ENCODE measurements at regions not wholly inside any gene's neighbourhood (a gene's known extent, or its start where the extent isn't known, plus 50 kb on each side); places are given as distances from the start of the nearest gene placed in this dataset.
"Not testable (repeated sequence)": the region's sequence is repeated elsewhere in the genome, so short reads cannot be mapped to it uniquely, and the experiment has no call there.

DNA sequence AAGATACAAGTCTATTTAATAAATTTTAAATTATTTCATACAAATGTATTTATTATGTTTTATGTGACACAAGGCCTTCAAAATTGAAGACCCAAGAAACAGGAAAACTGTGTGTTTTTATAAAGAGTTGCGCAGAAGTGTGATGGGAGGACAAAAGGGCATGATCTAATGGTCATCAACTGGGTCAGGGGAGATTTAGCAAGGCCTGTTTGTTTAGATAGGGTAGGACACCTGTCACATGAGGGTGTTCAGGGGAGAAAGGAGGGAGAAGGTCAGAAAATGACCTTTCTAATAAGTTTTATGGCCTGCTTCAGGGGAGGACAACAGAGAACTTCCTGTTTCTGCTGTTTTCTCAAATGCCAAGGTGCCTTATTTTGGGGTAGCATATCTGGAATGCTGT is 528.8 kb downstream of the STK39 start:
- TF ChIP-seq, protein P1, sequence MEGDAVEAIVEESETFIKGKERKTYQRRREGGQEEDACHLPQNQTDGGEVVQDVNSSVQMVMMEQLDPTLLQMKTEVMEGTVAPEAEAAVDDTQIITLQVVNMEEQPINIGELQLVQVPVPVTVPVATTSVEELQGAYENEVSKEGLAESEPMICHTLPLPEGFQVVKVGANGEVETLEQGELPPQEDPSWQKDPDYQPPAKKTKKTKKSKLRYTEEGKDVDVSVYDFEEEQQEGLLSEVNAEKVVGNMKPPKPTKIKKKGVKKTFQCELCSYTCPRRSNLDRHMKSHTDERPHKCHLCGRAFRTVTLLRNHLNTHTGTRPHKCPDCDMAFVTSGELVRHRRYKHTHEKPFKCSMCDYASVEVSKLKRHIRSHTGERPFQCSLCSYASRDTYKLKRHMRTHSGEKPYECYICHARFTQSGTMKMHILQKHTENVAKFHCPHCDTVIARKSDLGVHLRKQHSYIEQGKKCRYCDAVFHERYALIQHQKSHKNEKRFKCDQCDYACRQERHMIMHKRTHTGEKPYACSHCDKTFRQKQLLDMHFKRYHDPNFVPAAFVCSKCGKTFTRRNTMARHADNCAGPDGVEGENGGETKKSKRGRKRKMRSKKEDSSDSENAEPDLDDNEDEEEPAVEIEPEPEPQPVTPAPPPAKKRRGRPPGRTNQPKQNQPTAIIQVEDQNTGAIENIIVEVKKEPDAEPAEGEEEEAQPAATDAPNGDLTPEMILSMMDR (conservative IDR thresholded peaks at IDR 0.05; ENCODE audit: low read depth, low read length): no peak
- H3K4me3 ChIP-seq (ENCODE audit: low read depth, low read length): no peak overlapping the region
- DNase-seq (ENCODE audit: low read depth): no peak

DNA sequence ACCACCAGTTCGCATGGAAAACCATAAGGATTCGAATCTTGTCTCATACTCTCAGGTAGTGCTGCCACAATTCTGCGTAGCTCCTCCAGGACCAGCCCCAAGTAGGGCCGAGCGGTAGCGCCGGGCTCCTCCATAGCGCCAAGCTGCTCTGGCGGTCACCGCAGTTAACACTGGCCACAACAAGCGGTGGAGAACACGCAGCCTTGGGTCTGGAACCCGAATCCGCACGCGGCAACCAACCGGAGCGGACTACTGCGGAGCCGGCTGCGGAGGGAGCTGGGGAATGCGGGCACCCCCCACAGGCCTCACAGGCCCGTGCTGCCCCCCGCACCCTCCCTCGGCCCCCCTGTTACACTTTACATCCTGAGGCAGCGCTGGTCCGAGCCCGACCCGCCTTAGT is 531.5 kb downstream of the STK39 start:
- H3K4me3 ChIP-seq (ENCODE audit: low read depth, low read length): no peak overlapping the region
- DNase-seq (ENCODE audit: low read depth): no peak
- TF ChIP-seq, protein P1 (conservative IDR thresholded peaks at IDR 0.05; ENCODE audit: low read depth, low read length): no peak

DNA sequence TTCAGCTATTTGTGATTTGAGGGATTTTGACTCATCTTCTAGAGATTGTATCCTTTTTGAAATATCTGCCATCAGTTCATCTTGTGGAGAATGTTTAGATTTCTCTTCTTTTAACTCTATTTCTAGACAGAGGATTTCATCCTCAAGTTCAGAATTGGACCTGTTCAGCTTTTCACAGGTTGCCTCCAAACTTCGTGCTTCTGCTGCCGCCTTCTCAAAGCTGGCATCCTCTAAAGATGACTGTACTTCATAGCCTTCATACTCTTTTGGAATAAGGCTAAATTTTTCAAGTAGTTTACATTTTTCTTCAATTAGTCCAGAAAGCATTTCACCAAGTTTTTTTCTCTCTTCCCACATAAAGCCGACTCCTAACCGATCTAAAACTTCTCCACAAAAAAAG is 531.9 kb downstream of the STK39 start:
- not testable (repeated sequence) for H3K4me3 ChIP-seq (ENCODE audit: low read depth, low read length); DNase-seq (ENCODE audit: low read depth)

DNA sequence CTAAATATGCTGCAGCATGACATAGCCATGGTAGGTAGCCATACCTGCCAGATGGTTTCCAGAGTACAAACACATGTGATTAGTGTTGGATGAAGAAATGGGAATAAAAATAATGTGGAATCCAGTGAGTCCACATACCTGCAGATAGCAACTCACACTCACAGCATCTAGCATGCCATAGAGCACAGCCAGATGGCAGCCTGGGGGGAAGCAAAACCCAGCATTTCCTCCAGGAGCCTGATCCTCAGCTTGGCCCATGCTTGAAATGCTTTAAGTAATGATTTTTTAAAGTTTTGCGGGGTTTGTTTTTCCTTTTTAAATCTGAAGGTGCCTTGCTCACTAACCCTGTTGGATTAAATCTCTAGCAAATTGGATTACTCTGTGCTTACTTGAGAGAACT is 535.1 kb downstream of the STK39 start:
- H3K4me3 ChIP-seq (ENCODE audit: low read depth, low read length): no peak overlapping the region
- TF ChIP-seq, protein P1 (conservative IDR thresholded peaks at IDR 0.05; ENCODE audit: low read depth, low read length): no peak
- no peak for DNase-seq (ENCODE audit: low read depth)

DNA sequence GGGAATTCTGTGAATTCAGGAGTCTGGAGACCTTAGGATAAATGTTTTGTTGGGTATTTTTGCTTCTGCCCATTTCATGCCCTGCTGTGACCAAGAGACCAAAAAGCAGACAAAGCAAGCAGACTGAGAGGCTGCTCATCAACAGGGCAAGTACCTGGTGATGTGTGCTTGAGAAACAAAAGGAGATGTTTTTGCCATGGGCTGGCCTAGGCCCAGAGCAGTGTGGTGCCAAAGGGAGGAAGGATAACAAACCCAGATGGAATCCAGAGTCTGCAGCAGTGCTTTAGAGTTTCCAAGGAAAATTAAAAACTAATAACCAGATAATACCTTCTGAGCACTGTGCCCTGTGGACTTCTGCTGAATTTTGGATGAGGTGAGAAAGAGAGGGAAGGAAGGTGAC is 538.4 kb downstream of the STK39 start:
- no peak overlapping the region for H3K4me3 ChIP-seq (ENCODE audit: low read depth, low read length)
- TF ChIP-seq, protein P1 (conservative IDR thresholded peaks at IDR 0.05; ENCODE audit: low read depth, low read length): no peak
- DNase-seq (ENCODE audit: low read depth): no peak

DNA sequence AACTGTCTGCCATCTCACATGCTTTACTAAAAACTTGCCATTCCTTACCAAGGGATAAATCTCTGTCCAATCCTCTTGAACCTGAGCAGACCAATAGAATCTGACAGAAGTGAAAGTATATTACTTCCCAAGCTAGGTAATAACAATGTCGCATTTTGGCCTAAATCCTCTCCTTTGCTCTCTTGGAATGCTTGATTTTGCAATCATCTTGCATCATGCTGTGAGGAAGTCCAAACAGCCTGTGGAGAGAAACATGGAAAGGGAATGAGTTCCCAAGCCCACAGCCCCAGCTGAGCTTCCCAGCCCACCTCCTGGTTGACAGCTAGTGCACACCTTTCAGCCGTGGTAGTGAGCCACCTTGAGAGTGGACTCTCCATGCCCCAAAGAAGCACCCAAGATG is 540.6 kb downstream of the STK39 start:
- TF ChIP-seq, protein P1 (conservative IDR thresholded peaks at IDR 0.05; ENCODE audit: low read depth, low read length): no peak
- H3K4me3 ChIP-seq (ENCODE audit: low read depth, low read length): no peak overlapping the region
- DNase-seq (ENCODE audit: low read depth): peak; percentile 43

DNA sequence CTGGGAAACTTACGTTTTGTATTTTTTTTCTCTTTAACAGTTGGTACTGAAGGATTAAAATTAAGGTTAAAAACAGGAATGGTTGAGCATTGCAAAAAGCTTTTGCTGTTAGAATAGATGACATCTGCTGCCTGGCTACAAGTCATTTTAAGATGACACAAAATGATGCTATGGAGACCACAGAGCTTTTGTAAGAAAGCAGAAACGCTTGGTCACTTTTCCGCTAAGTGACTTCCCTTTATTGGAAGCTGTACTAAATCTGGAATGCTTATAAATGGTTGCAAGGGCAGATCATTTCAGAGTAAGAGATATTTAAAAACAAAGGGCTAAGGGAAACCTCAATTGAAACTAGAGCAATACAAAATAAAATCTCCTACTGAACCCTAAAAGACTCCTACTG is 544.0 kb downstream of the STK39 start:
- TF ChIP-seq, protein P1 (conservative IDR thresholded peaks at IDR 0.05; ENCODE audit: low read depth, low read length): no peak
- H3K4me3 ChIP-seq (ENCODE audit: low read depth, low read length): no peak overlapping the region
- DNase-seq (ENCODE audit: low read depth): no peak

DNA sequence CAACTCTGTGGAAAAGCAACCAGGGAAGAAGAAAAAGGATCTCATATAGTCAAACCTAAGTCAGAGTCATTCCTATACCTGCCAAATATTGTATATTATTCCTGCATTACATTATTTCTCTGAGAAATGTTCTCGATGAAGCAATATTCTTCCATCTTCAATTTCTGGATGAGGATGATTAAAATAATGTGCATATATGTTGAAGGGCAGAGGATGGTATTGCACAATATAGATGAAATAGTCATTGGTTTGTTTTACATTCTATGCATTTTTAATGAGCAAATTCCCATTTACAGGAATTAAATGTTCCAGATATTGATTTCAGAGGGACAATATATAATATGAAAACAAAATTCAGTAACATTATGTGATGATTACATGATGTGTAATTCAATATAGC is 545.2 kb downstream of the STK39 start:
- DNase-seq (ENCODE audit: low read depth): no peak
- TF ChIP-seq, protein P1 (conservative IDR thresholded peaks at IDR 0.05; ENCODE audit: low read depth, low read length): no peak
- no peak overlapping the region for H3K4me3 ChIP-seq (ENCODE audit: low read depth, low read length)
